Frontal cortex (tissue), 3 donors: ENCODE measurements at regions not wholly inside any gene's neighbourhood (a gene's known extent, or its start where the extent isn't known, plus 50 kb on each side); places are given as distances from the start of the nearest gene placed in this dataset.
"Not testable (repeated sequence)": the region's sequence is repeated elsewhere in the genome, so short reads cannot be mapped to it uniquely, and the experiment has no call there.

Experiments
- DNase-seq, 2 donors: peaks; one replicate each; pipeline ENCODE4 v3.0.0; 2012; ENCODE audit warnings: low spot score in 2 of 2
- FAIRE-seq: peaks from 2 replicates; lab custom pipeline; 2012; peaks lifted over from hg19 to GRCh38; lab: Jason Lieb, UNC
- donor health status: control.
- donor health status: control.
- donor health status: control.

DNA sequence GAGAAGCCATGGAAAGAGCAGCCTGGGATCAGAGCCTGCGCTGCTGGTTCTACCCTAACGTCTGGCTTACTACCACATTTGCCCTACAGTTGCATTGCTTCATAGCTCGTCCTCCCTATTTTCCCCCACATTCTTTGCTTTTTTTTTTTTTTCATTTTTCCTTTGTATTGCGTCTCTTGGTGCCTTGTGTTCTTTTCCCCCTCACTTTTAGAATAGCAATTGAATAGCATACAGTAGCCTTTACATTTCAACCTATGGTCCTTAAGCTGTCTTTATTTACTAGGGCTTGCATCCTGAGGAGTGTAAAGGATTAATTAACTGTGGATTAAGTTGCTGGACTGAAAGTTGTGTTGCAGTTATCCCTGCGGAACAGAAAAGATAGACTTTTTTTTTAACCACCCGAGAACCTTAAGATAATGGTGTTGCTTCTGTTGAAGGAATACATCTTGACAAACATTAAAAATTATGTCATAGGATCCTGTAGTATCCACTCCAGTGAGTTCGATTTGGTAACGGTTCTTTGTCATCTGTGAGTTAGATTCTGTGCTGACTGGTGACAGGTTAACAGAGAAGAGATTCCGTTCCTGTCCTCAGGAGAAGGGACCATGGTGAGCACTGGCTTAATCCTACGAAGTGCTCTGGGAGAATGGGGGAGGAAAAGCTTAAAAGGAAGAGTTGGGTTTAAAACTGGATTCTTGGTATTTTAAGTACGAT is 417.4 kb upstream of the NAALADL2 start:
- no peak for DNase-seq
- FAIRE-seq: no peak

DNA sequence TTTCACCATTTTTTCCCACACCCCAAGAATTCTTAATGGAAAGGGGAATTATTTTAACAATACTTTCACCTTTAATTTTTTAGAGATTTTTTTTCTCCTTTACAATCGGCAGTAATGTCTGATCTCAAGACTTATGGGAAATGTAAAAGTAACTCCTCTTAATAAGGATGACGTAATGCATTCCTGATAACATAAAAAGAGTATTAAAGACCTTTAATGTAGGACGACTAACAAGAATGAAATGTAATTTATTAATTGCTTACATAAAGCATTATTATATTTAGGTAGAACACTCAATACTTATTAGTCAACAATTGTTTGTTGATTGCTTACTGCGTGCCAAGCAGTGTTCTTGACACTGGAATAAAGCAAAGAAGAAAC is 416.8 kb upstream of the NAALADL2 start:
- no peak for DNase-seq
- FAIRE-seq: no peak

DNA sequence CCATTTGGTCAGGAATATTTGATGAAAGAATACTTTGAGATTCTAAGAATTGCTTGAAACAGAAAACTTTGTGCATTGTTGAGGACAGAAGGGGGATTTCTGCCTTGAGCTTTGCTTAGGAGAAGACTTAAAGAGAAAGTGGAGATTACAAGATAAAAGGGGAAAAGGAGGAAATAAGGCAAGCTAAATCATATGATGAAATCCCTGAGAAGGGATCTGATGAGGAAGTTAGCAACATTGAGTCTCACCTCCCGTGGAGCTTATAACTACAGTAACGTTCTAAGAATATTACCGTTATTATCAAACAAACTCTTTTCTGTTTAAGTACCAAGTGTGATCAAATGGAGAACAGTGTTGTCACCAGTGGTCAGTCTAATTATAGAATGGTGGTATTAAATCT is 414.7 kb upstream of the NAALADL2 start:
- DNase-seq: no peak
- FAIRE-seq: no peak

DNA sequence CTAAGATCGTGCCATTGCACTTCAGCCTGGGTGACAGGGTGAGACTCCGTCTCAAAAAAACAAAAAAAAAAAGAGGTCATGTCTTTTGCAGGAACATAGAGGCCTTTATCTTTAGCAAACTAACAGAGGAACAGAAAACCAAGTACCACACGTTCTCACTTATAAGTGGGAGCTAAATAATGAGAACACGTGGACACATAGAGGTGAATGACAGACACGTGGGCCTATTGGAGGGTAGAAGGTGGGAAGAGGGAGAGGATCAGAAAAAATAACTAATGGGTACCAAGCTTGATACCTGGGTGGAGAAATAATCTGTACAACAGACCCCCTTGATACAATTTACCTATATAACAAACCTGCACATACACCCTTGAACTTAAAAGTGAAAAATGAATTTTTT is 401.4 kb upstream of the NAALADL2 start:
- FAIRE-seq (no peak), DNase-seq (no peak)

DNA sequence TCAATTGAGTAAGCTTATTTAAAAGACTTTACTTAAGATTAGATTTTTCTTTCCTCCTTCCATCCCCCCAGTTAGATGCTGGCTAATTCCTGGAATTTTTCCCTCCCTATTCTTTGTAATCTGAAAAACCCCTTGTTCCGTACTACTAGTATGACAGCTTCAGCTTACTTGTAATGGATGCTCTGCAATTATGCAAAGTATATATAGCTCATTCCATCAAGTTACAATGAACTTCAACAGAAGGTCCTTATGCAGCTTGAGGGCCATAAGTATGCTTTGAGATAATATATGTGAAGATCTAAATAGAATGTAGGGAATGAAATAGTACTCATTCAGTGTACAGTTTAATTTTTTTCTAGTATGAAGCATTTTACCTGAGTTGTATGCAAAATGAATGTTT is 398.3 kb upstream of the NAALADL2 start:
- no peak for DNase-seq
- FAIRE-seq: no peak

DNA sequence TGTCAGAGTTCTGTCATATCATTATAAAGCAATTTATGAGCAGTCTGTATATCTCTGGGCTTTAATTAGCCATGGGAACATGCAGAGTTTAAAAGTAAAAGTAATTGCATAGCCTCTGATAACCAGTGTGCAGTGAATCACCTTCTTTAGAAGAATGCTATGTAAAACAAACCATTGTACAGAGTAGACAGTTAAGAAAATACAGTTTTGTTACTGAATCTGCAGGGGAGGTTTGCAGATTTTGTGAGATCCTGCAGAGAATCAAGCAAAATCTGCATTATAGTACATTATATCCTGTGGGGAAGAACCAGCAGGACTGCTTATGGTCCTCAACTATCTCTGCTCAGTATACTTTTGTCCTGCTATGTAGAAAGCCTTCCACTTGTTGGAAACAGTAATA is 396.2 kb upstream of the NAALADL2 start:
- FAIRE-seq: no peak
- no peak for DNase-seq

DNA sequence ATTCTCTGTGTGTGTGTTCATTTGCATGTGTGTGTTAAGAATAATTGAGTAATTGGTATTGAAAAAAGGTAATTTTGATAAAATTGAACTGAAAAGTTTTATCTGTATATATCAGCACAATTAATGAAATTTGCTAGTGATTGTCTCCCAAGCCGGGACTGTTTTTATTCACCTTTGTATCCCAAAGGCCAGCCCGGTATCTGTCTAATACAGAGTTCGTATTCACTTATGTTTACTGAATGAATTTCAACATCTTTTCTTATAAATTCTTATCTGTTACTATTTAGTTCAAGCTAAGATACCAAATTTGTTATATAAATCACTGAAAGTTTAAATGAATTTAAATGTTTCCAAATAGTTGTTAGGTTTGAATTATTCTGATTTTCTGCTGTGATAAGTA is 394.0 kb upstream of the NAALADL2 start:
- no peak for DNase-seq
- no peak for FAIRE-seq

DNA sequence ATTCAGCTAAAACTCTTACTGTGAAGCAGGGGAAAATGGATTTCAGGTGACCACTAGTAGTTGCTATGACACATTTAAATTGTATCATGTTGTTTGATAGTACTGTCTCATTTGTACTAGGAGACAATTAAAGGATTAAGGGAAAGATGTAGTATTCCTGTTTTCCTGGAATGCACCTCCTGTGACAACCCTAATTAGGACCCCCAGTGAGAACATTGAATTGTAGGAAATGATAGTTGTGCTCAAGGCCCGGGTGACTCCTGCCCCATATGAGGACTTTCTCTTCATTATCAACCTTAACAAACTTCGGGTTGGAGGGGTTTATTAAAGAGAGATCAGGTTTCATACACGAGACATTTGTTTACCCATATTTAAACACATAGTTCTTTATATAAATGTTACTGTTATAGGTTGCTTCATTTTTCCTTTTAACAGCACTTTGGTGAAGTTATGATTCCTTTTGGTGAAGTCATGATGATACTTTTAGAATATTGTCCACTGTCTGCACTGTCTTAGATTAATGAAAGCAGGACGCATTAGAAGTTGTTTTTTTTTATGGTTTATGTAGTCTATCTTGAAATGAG is 392.6 kb upstream of the NAALADL2 start:
- no peak for DNase-seq
- no peak for FAIRE-seq

DNA sequence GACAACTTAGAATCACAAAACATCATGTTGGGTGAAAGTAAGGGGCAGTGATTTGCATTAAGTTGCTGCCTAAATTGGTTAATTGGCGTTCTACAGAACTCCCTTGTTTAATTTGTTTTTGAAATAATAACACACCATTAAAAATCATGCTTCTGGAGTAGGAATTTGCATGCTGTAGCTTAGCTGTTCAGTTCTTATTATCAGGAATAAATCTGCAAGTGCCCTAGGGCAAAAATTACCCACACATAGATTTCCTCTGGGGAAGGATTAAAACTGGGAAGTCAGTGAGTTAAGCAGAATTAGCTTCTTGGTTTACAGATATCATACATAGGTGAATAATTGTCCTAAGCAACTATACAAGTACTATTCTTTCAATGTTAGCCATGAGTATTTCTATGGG is 381.6 kb upstream of the NAALADL2 start:
- FAIRE-seq (no peak), DNase-seq (no peak)

- FAIRE-seq: no peak
- DNase-seq: no peak
Observed at GRCh38 chr3:174480767-174481166, 378.4 kb upstream of the NAALADL2 start.

- DNase-seq (no peak), FAIRE-seq (no peak)
Observed at GRCh38 chr3:174482541-174482940, 376.6 kb upstream of the NAALADL2 start.

- FAIRE-seq: no peak
- DNase-seq: no peak
Observed at GRCh38 chr3:174483254-174483653, 375.9 kb upstream of the NAALADL2 start.

GRCh38 chr3:174483856-174484255 is 375.3 kb upstream of the NAALADL2 start:
- FAIRE-seq, DNase-seq: not testable (repeated sequence)

GRCh38 chr3:174488527-174488926 is 370.6 kb upstream of the NAALADL2 start:
- no peak for FAIRE-seq
- DNase-seq: no peak

GRCh38 chr3:174495311-174495710 is 363.8 kb upstream of the NAALADL2 start:
- FAIRE-seq: no peak

DNA sequence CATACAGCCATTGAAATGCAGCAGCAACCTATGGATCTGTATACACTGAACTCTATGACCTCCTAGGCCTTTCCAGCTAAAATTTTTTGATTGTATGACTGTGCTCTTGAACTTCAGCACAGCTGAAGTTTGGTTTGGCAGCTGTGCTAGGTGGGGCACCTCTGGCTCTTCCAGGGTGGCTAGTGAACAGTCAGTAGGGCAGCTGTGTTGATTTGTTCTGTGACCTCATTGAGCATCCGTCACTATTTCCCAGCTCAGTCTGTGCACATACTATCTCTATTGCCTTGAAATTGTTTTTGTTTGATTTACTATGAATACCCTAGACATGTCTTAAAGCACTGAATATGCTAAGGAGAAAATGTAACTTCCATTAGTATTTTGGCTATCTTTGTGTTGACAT is 363.2 kb upstream of the NAALADL2 start:
- no peak for DNase-seq
- FAIRE-seq: no peak

More at GRCh38 chr3:174495311-174495710, 363.8 kb upstream of the NAALADL2 start:
- no peak for DNase-seq

DNA sequence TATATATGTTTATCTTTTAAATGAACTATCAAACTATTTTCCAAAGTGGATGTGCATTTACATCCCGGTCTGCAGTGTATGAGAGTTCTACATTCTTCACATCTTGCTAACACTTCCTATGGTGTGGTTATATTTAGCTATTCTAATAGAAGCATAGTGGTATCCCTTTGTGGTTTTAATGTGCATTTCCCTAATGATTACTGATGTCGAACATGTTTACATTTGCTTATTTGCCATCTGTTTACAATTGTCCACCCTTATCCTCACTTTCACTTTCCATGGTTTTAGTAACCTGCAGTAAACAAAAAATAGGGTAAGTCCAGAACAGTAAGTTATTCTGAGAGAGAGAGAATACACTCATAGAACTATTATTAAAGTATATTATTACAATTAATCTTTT is 360.5 kb upstream of the NAALADL2 start:
- no peak for DNase-seq
- FAIRE-seq: no peak

DNA sequence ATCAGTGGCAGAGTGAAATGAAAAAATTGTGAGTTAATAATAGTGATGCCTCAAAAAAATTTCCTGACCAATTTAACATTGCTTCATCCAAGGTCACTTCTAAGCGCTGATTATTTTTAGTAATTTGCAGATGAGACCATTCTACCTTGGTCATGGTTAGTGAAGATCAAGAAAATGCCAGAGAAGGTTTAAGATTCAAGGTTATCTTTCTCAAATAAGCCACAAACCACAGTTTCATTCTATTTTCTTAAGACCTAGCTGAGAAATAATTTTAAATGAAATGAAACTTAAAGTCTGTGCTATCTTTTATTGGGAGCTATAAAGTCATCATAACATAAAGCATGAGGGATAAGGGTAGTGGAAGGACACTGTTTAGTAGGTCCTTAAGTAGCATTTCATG is 353.9 kb upstream of the NAALADL2 start:
- DNase-seq: no peak
- no peak for FAIRE-seq

DNA sequence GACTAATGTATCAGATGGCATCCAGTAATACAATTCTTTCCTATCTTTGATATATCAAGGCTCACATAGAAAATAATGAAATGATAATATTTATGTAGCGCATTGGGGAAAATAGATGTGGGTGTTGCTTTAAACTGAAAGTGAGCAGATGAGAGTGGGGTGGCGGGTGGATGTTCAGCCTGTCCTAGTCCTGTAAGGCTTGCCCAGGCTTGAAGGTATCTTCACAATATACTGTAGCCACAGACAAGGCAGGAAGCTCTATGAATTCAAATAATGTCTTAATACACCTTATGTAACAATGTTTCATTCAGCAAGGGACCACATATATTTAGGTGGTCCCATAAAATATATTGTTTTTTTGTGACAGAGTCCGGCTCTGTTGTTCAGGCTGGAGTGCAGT is 334.9 kb upstream of the NAALADL2 start:
- FAIRE-seq: no peak

GRCh38 chr3:174529298-174529697 is 329.8 kb upstream of the NAALADL2 start:
- FAIRE-seq: no peak
- no peak for DNase-seq

More for the DNA sequence above, 334.9 kb upstream of the NAALADL2 start:
- DNase-seq: no peak

DNA sequence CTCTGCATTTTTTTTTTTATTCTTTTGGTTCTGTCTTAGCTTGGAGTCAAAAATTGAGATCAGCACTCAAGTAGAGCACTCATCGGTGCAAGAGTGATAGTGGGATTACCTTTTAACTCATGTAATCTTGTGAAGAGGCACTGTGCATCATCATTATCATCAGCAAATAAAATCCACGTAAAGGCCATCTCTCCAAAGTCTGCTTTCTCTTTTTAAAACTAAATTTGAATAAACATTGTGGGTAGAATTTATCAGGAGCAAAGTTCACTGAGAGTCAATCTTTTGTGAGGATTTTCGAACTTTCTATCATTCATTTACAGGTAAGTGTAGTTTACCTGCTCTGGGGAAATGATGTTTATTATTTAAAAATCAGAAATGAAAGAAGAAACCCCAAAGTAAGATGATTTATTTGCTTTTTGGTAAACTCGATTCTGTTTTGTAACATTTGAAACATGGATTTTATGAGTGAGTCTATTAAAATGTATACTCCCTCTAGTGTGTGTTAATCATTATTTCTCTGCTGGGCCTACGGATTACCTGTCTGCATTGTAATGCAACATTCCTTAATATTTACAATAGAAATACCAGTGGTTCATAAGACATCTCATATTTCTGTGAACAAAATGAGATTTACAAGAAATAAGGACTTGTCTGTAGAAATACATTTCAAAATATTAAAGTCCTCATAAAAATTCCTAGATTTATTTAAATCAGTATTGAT is 327.7 kb upstream of the NAALADL2 start:
- FAIRE-seq (no peak), DNase-seq (no peak)
